K562 (cell line): ENCODE measurements at regions not wholly inside any gene's neighbourhood (a gene's known extent, or its start where the extent isn't known, plus 50 kb on each side); places are given as distances from the start of the nearest gene placed in this dataset.

Source experiments
- ATAC-seq: fragments of 200-7000 bp; cut with Tn5 transposase; 3 replicates; pipeline ENCODE4 v1.9.1; 2020; ENCODE audit warnings: moderate library complexity
- BruUV-seq: library from RNA; stranded (reverse); fragments of 400-500 nt; replicated peaks from 2 replicates; lab custom pipeline; 2021; lab: Mats Ljungman, UMichigan
- CTCF ChIA-PET: fragments of 300-600 bp; formaldehyde crosslinking; extraction: SDS; loops from one replicate; lab custom pipeline; 2021; ENCODE audit warnings: low intra/inter-chr PET ratio; lab: Yijun Ruan, JAX
- POLR2A ChIA-PET: fragments of 300-600, 350-650 bp; sonication (Branson Sonifier 250); formaldehyde crosslinking; extraction: SDS; loops from one replicate; lab custom pipeline; 2021; ENCODE audit warnings: antibody characterized with exemption, inconsistent platforms; lab: Yijun Ruan, JAX
- DNase-seq, 4 experiments: peaks; one replicate each; pipeline versions ENCODE4 v3.0.0 to v3.0.0-alpha.2; 2011 to 2018; ENCODE audit warnings: low spot score in 3 of 4, mixed read lengths in 3 of 4; ENCODE audit errors: extremely low read depth in 1 of 4
- FAIRE-seq: peaks from 2 replicates; lab custom pipeline; 2011; peaks lifted over from hg19 to GRCh38; lab: Jason Lieb, UNC
- H2AFZ ChIP-seq: 2 replicates; pipeline ENCODE4 v1.6.0; 2011; ENCODE audit warnings: low read depth, low read length, control low read depth, inconsistent platforms
- H3K27ac ChIP-seq: fragments of 200-600 bp; 3 replicates; pipeline ENCODE4 v1.8.0; 2011; ENCODE audit warnings: low read depth, mild to moderate bottlenecking, control low read depth, inconsistent platforms, low read length, moderate library complexity, mixed read lengths; ENCODE audit errors: extremely low read depth
- H3K27me3 ChIP-seq, 2 experiments: fragments of 300-600 bp in 1 of 2; 2 replicates in 1 of 2; 3 replicates in 1 of 2; pipeline versions ENCODE4 v1.6.0 to v1.8.0; 2011; ENCODE audit warnings: inconsistent platforms in 2 of 2, low read length in 2 of 2, mild to moderate bottlenecking in 1 of 2, mixed read lengths in 1 of 2, moderate library complexity in 1 of 2; ENCODE audit not compliant: control insufficient read depth in 2 of 2, insufficient read depth in 2 of 2
- H3K36me3 ChIP-seq: fragments of 300-600 bp; 3 replicates; pipeline ENCODE4 v1.8.0; 2011; ENCODE audit warnings: mild to moderate bottlenecking, low read length, inconsistent platforms; ENCODE audit not compliant: control insufficient read depth, insufficient read depth
- H3K4me1 ChIP-seq, 2 experiments: fragments of 200-600 bp in 1 of 2; replicated peaks in 1 of 2; 2 replicates in 1 of 2; 3 replicates in 1 of 2; pipeline versions ENCODE4 v1.5.1 to v1.8.0; 2011; ENCODE audit warnings: inconsistent platforms in 2 of 2, low read length in 2 of 2, mild to moderate bottlenecking in 1 of 2, mixed read lengths in 1 of 2, moderate library complexity in 1 of 2; ENCODE audit not compliant: control insufficient read depth in 2 of 2, insufficient read depth in 2 of 2
- H3K4me2 ChIP-seq: 2 replicates; pipeline ENCODE4 v1.6.1; 2011; ENCODE audit warnings: low read length, control low read depth, inconsistent platforms, mixed read lengths; ENCODE audit not compliant: insufficient read depth
- H3K4me3 ChIP-seq: fragments of 200-600 bp; sonication (generic), shearing (Covaris generic); 2 replicates; pipeline ENCODE4 v1.5.1; 2016; ENCODE audit warnings: control low read depth, inconsistent platforms
- H3K79me2 ChIP-seq: fragments of 200-600 bp; 3 replicates; pipeline ENCODE4 v1.8.0; 2011; ENCODE audit warnings: low read length, inconsistent platforms; ENCODE audit not compliant: control insufficient read depth, insufficient read depth
- H3K9ac ChIP-seq, 2 experiments: 2 replicates each; pipeline versions ENCODE4 v1.6.0 to v1.6.1; 2011; ENCODE audit warnings: low read depth in 2 of 2, low read length in 2 of 2, control low read depth in 1 of 2, inconsistent platforms in 1 of 2, mild to moderate bottlenecking in 1 of 2, mixed read lengths in 1 of 2; ENCODE audit not compliant: insufficient read depth in 1 of 2
- H3K9me1 ChIP-seq: one replicate; pipeline ENCODE4 v1.6.0; 2011; ENCODE audit warnings: inconsistent platforms, mild to moderate bottlenecking, low read length, moderate library complexity; ENCODE audit not compliant: control insufficient read depth, insufficient read depth
- H3K9me3 ChIP-seq: replicated peaks from 2 replicates; pipeline ENCODE4 v1.5.1; 2011; ENCODE audit warnings: low read depth, low read length, inconsistent platforms; ENCODE audit not compliant: control insufficient read depth, insufficient read depth
- H4K20me1 ChIP-seq: replicated peaks from 2 replicates; pipeline ENCODE4 v1.6.1; 2011; ENCODE audit warnings: low read length, inconsistent platforms, mixed read lengths; ENCODE audit not compliant: control insufficient read depth, insufficient read depth
- ARID1B ChIP-seq: fragments of 450-650 bp; IDR thresholded peaks from 2 replicates; pipeline ENCODE4 v1.6.1; 2016; ENCODE audit warnings: antibody characterized with exemption, mild to moderate bottlenecking, inconsistent platforms
- ARID2 ChIP-seq: fragments of 450-650 bp; IDR thresholded peaks from 2 replicates; pipeline ENCODE4 v1.6.1; 2017; ENCODE audit warnings: antibody characterized with exemption, mild to moderate bottlenecking
- CTCF ChIP-seq, 3 experiments: IDR thresholded peaks in 2 of 3; conservative IDR thresholded peaks in 1 of 3; 2 replicates each; pipeline ENCODE4 v1.5.1; 2011 to 2012; ENCODE audit warnings: low read length in 3 of 3, mild to moderate bottlenecking in 3 of 3, control low read depth in 2 of 3, improper control_type of control experiment in 1 of 3, inconsistent platforms in 1 of 3, low read depth in 1 of 3, mixed read lengths in 1 of 3, moderate library complexity in 1 of 3; ENCODE audit not compliant: insufficient read depth in 2 of 3
- EHMT2 ChIP-seq: fragments of 450-650 bp; IDR thresholded peaks from 2 replicates; pipeline ENCODE4 v1.6.1; 2018; ENCODE audit warnings: antibody characterized with exemption
- ESRRA ChIP-seq: fragments of 450-650 bp; IDR thresholded peaks from 2 replicates; pipeline ENCODE4 v1.6.1; 2014; ENCODE audit warnings: low read depth, mild to moderate bottlenecking, moderate library complexity, borderline replicate concordance
- FOXP4 ChIP-seq: sonication (generic); formaldehyde crosslinking; IDR thresholded peaks from 2 replicates; pipeline ENCODE4 v1.8.0; 2022; ENCODE audit warnings: mild to moderate bottlenecking, missing genetic modification reagents, borderline replicate concordance
- MIER1 ChIP-seq: fragments of 450-650 bp; IDR thresholded peaks from 2 replicates; pipeline ENCODE4 v1.6.1; 2016; ENCODE audit warnings: antibody characterized with exemption, mild to moderate bottlenecking, low read depth
- NCOR1 ChIP-seq: fragments of 450-650 bp; IDR thresholded peaks from 2 replicates; pipeline ENCODE4 v1.6.1; 2016; ENCODE audit warnings: mild to moderate bottlenecking, moderate library complexity
- NR2C1 ChIP-seq, 2 experiments: fragments of 450-650 bp; IDR thresholded peaks; 2 replicates each; pipeline ENCODE4 v1.6.1; 2017; ENCODE audit warnings: mild to moderate bottlenecking in 2 of 2, antibody characterized with exemption in 1 of 2, inconsistent platforms in 1 of 2, missing compliant biosample characterization in 1 of 2, missing genetic modification characterization in 1 of 2
- RB1 ChIP-seq: fragments of 450-650 bp; IDR thresholded peaks from 2 replicates; pipeline ENCODE4 v1.6.1; 2017; ENCODE audit warnings: low read depth, mild to moderate bottlenecking
- RBBP5 ChIP-seq: fragments of 200-600 bp; sonication (generic); IDR thresholded peaks from 2 replicates; pipeline ENCODE4 v1.6.1; 2012; ENCODE audit warnings: borderline replicate concordance, mild to moderate bottlenecking, low read length, control low read depth, inconsistent platforms; ENCODE audit not compliant: insufficient read depth, poor library complexity, severe bottlenecking
- SIN3B ChIP-seq: fragments of 450-650 bp; IDR thresholded peaks from 2 replicates; pipeline ENCODE4 v1.6.1; 2017; ENCODE audit warnings: low read depth, mild to moderate bottlenecking, moderate library complexity
- SRSF7 ChIP-seq: fragments of 200-400 bp; formaldehyde crosslinking; optimal IDR thresholded peaks from 2 replicates; pipeline ENCODE3; 2017; ENCODE audit warnings: mild to moderate bottlenecking, low read depth, low read length
- XRCC3 ChIP-seq: fragments of 450-650 bp; IDR thresholded peaks from 2 replicates; pipeline ENCODE4 v1.6.1; 2017; ENCODE audit warnings: mild to moderate bottlenecking, moderate library complexity
- ZNF143 ChIP-seq: sonication (generic); formaldehyde crosslinking; IDR thresholded peaks from 2 replicates; pipeline ENCODE4 v1.9.0; 2022; ENCODE audit warnings: mild to moderate bottlenecking, missing genetic modification reagents
- ZNF280A ChIP-seq: fragments of 450-650 bp; IDR thresholded peaks from 2 replicates; pipeline ENCODE4 v1.6.1; 2018; ENCODE audit warnings: mild to moderate bottlenecking, low read depth; ENCODE audit not compliant: partially characterized antibody
- ZNF57 ChIP-seq: fragments of 450-650 bp; formaldehyde crosslinking; IDR thresholded peaks from 2 replicates; pipeline ENCODE4 v1.4.0; 2020; ENCODE audit warnings: mild to moderate bottlenecking, moderate library complexity
- WGBS: fragments of 100-300 bp; shearing (Covaris generic); methylation state at CpG from one replicate; pipeline ENCODE4 v1.1.6; 2016; ENCODE audit warnings: low coverage, mixed read lengths; ENCODE audit not compliant: insufficient coverage; ENCODE audit errors: missing lambda C conversion rate; 5-methylcytosine and 5-hydroxymethylcytosine counted together
- in situ Hi-C: fragments of 300-500 bp; cut with MboI; formaldehyde crosslinking; loops from 4 replicates; pipeline ENCODE4 v1.15.0; 2018; ENCODE audit warnings: inconsistent platforms, mixed read lengths
- intact Hi-C: fragments of 100-400 bp; cut with micrococcal nuclease; formaldehyde crosslinking; loops from 2 replicates; pipeline ENCODE4 v1.14.2; 2022

GRCh38 chr12:125981610-125982253 lies 916.5 kb downstream of the AACS start:
- intact Hi-C loops (no loop called here), in situ Hi-C loops (no loop called here)
- Histone ChIP-seq H3K4me1 (no peaks in the 10 kb centered on the region), H3K4me3 (no peak overlapping the region), H3K9ac (no peak overlapping the region), H3K9me3 (no peaks in the 10 kb centered on the region), H2AFZ (no peak overlapping the region), H3K4me2 (no peak overlapping the region), H3K36me3 (no peaks in the 10 kb centered on the region), H3K79me2 (no peaks in the 10 kb centered on the region), H3K9me1 (no peaks in the 10 kb centered on the region), H3K27ac (no peak overlapping the region), H4K20me1 (no peaks in the 10 kb centered on the region), H3K27me3 (no peaks in the 10 kb centered on the region)
- ATAC-seq = no peak
- POLR2A ChIA-PET = no interaction called here
- BruUV-seq = no TSS peak
- FAIRE-seq = no peak
- WGBS = 0% methylated on average over 7 of the region's 7 CpGs
- CTCF ChIA-PET = no interaction called here
- no peak for DNase-seq
- no peak for TF ChIP-seq ARID1B
- TF ChIP-seq NCOR1 = no peak
- TF ChIP-seq CTCF (IDR thresholded peaks at IDR 0.05 in 2 of 3, conservative IDR thresholded peaks at IDR 0.05 in 1 of 3; ENCODE audit: insufficient read depth in 2 of 3, low read depth in 1 of 3, low read length in 3 of 3) = no peak
- TF ChIP-seq ZNF143 = no peak
- TF ChIP-seq ZNF57 (CRISPR knock-in tag) = no peak
- no peak for TF ChIP-seq RB1
- no peak for TF ChIP-seq NR2C1 (IDR thresholded peaks at IDR 0.05)
- no peak for TF ChIP-seq NR2C1 (tag; IDR thresholded peaks at IDR 0.05)
- TF ChIP-seq SRSF7 = no peak
- no peak for TF ChIP-seq RBBP5
- no peak for TF ChIP-seq FOXP4 (CRISPR knock-in tag)
- TF ChIP-seq SIN3B = no peak
- no peak for TF ChIP-seq EHMT2
- TF ChIP-seq MIER1 = no peak
- TF ChIP-seq XRCC3 = no peak
- TF ChIP-seq ZNF280A = no peak
- no peak for TF ChIP-seq ESRRA
- TF ChIP-seq ARID2 = no peak
